Left kidney (tissue), 1 donor: ENCODE measurements at regions not wholly inside any gene's neighbourhood (a gene's known extent, or its start where the extent isn't known, plus 50 kb on each side); places are given as distances from the start of the nearest gene placed in this dataset.
"Not testable (repeated sequence)": the region's sequence is repeated elsewhere in the genome, so short reads cannot be mapped to it uniquely, and the experiment has no call there.

Experiments used
- DNase-seq: peaks from one replicate; pipeline ENCODE4 v3.0.0-alpha.2; 2013

GRCh38 chr2:20949256-20949655, 94.6 kb downstream of the APOB start:
- no peak for DNase-seq

- no peak for DNase-seq
Observed at GRCh38 chr2:20946468-20946867, 97.4 kb downstream of the APOB start.

GRCh38 chr2:20943721-20944120, 100.2 kb downstream of the APOB start:
- not testable (repeated sequence) for DNase-seq

GRCh38 chr2:20942646-20943125, 101.2 kb downstream of the APOB start:
- no peak for DNase-seq

GRCh38 chr2:20940856-20941255, 103.0 kb downstream of the APOB start:
- no peak for DNase-seq

GRCh38 chr2:20939931-20940795, 103.7 kb downstream of the APOB start:
- DNase-seq: peak; percentile 79

GRCh38 chr2:20937353-20937752, 106.5 kb downstream of the APOB start:
- DNase-seq: no peak

GRCh38 chr2:20935168-20935775, 108.6 kb downstream of the APOB start:
- DNase-seq: no peak

- DNase-seq: no peak
Observed at GRCh38 chr2:20934236-20934635, 109.6 kb downstream of the APOB start.

- DNase-seq: no peak
Observed at GRCh38 chr2:20933714-20934113, 110.2 kb downstream of the APOB start.

- DNase-seq: no peak
Observed at GRCh38 chr2:20931346-20931745, 108.4 kb upstream of the LDAH start.

GRCh38 chr2:20930928-20931327, 108.0 kb upstream of the LDAH start:
- DNase-seq: no peak

- no peak for DNase-seq
Observed at GRCh38 chr2:20929721-20930120, 106.8 kb upstream of the LDAH start.

- no peak for DNase-seq
Observed at GRCh38 chr2:20928617-20929016, 105.7 kb upstream of the LDAH start.

- peak; percentile 34 for DNase-seq
Observed at GRCh38 chr2:20925265-20925889, 102.5 kb upstream of the LDAH start.

- DNase-seq: no peak
Observed at GRCh38 chr2:20919297-20919800, 96.4 kb upstream of the LDAH start.

- DNase-seq: no peak
Observed at GRCh38 chr2:20917719-20918572, 95.0 kb upstream of the LDAH start.

- DNase-seq: no peak
Observed at GRCh38 chr2:20917287-20917660, 94.4 kb upstream of the LDAH start.

- no peak for DNase-seq
Observed at GRCh38 chr2:20916604-20917286, 93.8 kb upstream of the LDAH start.

GRCh38 chr2:20915271-20915670, 92.4 kb upstream of the LDAH start:
- DNase-seq: no peak

- DNase-seq: no peak
Observed at GRCh38 chr2:20914771-20915170, 91.9 kb upstream of the LDAH start.
